ENCODE measurements at regions not wholly inside any gene's neighbourhood (a gene's known extent, or its start where the extent isn't known, plus 50 kb on each side); places are given as distances from the start of the nearest gene placed in this dataset.

- no peak for TF ChIP-seq FOXP2 (optimal IDR thresholded peaks at IDR 0.05; ENCODE audit: borderline replicate concordance, extremely low read depth, extremely low read length, insufficient read depth)
- TF ChIP-seq TAF1 (IDR thresholded peaks at IDR 0.05; ENCODE audit: borderline replicate concordance, insufficient read depth, low read length): no peak
- no peak for TF ChIP-seq REST (IDR thresholded peaks at IDR 0.05; ENCODE audit: insufficient read depth in 1 of 2, low read depth in 2 of 2, low read length in 2 of 2)
- TF ChIP-seq SIN3A (IDR thresholded peaks at IDR 0.05; ENCODE audit: borderline replicate concordance, insufficient read depth, low read length): no peak
- no peak for TF ChIP-seq POLR2AphosphoS5 (IDR thresholded peaks at IDR 0.05; ENCODE audit: low read depth, low read length)
Measured at GRCh38 chr1:29393451-29393826, 157.1 kb downstream of the PTPRU start.

- TF ChIP-seq TAF1 (IDR thresholded peaks at IDR 0.05; ENCODE audit: borderline replicate concordance, insufficient read depth, low read length) (no peak), SIN3A (IDR thresholded peaks at IDR 0.05; ENCODE audit: borderline replicate concordance, insufficient read depth, low read length) (no peak), FOXP2 (optimal IDR thresholded peaks at IDR 0.05; ENCODE audit: borderline replicate concordance, extremely low read depth, extremely low read length, insufficient read depth) (no peak), POLR2AphosphoS5 (IDR thresholded peaks at IDR 0.05; ENCODE audit: low read depth, low read length) (no peak), REST (IDR thresholded peaks at IDR 0.05; ENCODE audit: insufficient read depth in 1 of 2, low read depth in 2 of 2, low read length in 2 of 2) (no peak)
Measured at GRCh38 chr1:29392486-29393450, 156.4 kb downstream of the PTPRU start.

GRCh38 chr1:29392036-29392435, 155.7 kb downstream of the PTPRU start:
- TF ChIP-seq FOXP2 (optimal IDR thresholded peaks at IDR 0.05; ENCODE audit: borderline replicate concordance, extremely low read depth, extremely low read length, insufficient read depth) (no peak), TAF1 (IDR thresholded peaks at IDR 0.05; ENCODE audit: borderline replicate concordance, insufficient read depth, low read length) (no peak), REST (IDR thresholded peaks at IDR 0.05; ENCODE audit: insufficient read depth in 1 of 2, low read depth in 2 of 2, low read length in 2 of 2) (no peak), SIN3A (IDR thresholded peaks at IDR 0.05; ENCODE audit: borderline replicate concordance, insufficient read depth, low read length) (no peak), POLR2AphosphoS5 (IDR thresholded peaks at IDR 0.05; ENCODE audit: low read depth, low read length) (no peak)

- TF ChIP-seq POLR2AphosphoS5 (IDR thresholded peaks at IDR 0.05; ENCODE audit: low read depth, low read length) (no peak), FOXP2 (optimal IDR thresholded peaks at IDR 0.05; ENCODE audit: borderline replicate concordance, extremely low read depth, extremely low read length, insufficient read depth) (no peak), REST (IDR thresholded peaks at IDR 0.05; ENCODE audit: insufficient read depth in 1 of 2, low read depth in 2 of 2, low read length in 2 of 2) (no peak)
Measured at GRCh38 chr1:29391362-29391880, 155.1 kb downstream of the PTPRU start.

Data from PFSK-1 (cell line).